ENCODE measurements at regions not wholly inside any gene's neighbourhood (a gene's known extent, or its start where the extent isn't known, plus 50 kb on each side); places are given as distances from the start of the nearest gene placed in this dataset.
A peak's percentile ranks its signal among the peaks of the same experiment; 100 is the strongest.
"Not testable (repeated sequence)": the region's sequence is repeated elsewhere in the genome, so short reads cannot be mapped to it uniquely, and the experiment has no call there.

- no peak for DNase-seq (ENCODE audit: low read depth)
Measured at GRCh38 chr10:30560326-30560725, 69.2 kb downstream of the LYZL2 start.

DNA sequence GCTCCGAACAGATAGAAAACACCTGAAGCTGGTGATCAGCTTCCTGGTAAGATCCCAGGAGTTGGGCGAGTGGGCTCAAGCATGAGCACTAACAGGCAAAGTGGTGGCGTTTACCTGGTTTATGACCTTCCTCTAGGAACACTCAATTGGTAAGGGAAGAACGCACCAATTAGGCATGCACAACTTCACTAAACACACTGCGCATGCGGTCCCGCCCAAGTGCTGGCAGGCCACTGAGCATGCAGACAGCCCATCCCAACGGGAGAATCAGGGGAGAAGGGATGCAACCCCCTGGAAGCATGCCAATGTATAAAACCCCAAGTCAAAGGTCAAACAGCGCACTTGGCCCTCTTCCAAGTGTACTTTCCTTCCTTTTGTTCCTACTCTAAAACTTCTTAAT is 70.4 kb downstream of the LYZL2 start:
- DNase-seq (ENCODE audit: low read depth): no peak

DNA sequence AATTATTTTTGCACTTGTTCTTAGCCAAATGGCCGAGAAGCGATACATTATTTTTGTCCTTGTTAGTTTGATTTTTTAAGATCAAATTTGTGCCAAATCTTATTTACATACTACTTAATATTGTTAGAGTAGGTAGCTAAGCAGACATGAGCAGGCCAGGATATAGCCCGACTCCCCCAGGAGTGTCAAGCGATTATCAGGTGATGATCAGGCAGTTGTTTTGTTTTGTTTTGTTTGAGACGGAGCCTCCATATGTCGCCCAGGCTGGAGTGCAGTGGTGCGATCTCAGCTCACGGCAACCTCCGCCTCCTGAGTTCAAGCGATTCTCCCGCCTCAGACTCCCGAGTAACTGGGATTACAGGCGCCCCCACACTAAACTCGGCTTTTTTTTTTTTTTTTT is 71.1 kb downstream of the LYZL2 start:
- DNase-seq (ENCODE audit: low read depth): no peak

DNA sequence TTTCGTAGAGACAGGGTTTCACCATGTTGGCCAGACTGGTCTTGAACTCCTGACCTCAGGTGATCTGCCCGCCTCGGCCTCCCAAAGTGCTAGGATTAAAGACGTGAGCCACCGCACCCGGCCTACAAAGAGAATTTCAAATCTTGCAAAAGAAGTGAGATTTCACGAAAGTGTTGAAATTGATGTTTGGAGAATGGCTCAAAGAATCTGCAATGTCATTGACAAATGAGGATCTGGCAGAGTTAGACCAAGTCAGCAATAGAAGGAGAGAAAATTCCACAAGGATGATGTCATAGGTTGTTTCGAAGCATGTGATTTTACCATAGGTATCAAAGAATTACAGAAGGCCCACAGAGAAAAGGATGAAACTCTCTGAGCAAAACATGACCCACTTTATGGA is 71.7 kb downstream of the LYZL2 start:
- no peak for DNase-seq (ENCODE audit: low read depth)

DNA sequence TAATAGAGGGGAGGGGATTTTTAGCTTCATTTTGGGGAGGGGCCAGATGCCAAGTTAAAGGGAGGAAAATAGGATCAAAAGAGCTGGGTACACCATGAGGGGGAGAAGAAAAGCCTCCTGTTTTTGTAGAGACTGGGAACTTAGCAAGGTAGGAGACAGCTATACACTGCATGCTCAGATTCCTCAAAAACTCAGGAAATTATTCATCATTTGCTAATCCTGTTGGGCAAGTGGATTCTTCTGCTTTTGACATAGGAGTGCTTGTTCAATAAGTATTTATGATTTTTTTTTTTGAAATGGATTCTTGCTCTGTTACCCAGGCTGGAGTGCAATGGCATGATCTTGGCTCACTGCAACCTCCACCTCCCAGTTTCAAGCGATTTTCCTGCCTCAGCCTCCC is 73.4 kb downstream of the LYZL2 start:
- DNase-seq (ENCODE audit: low read depth): no peak

DNA sequence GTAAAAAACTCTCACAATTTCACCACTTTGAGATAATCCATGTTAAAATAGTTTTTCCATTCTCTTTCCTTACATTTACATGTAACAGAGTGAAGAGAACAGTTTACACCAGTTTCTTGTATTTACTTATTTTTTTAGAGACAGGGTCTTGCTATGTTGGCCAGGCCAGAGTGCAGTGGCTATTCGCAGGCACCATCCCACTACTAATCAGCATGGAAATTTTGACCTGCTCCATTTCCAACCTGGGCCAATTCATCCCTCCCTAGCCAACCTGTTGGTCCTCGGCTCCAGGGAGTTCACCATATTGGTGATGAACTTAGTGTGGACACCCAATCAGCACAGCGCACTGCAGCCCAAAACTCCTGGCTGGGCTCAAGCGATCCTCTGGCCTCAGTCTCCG is 74.1 kb downstream of the LYZL2 start:
- DNase-seq (ENCODE audit: low read depth): no peak

- DNase-seq (ENCODE audit: low read depth): no peak
Measured at GRCh38 chr10:30554440-30554825, 75.1 kb downstream of the LYZL2 start.

GRCh38 chr10:30553626-30554439 is 75.7 kb downstream of the LYZL2 start:
- DNase-seq (ENCODE audit: low read depth): no peak

- no peak for DNase-seq (ENCODE audit: low read depth)
Measured at GRCh38 chr10:30553018-30553625, 76.4 kb downstream of the LYZL2 start.

GRCh38 chr10:30550967-30551815 is 78.4 kb downstream of the LYZL2 start:
- DNase-seq (ENCODE audit: low read depth): no peak

DNA sequence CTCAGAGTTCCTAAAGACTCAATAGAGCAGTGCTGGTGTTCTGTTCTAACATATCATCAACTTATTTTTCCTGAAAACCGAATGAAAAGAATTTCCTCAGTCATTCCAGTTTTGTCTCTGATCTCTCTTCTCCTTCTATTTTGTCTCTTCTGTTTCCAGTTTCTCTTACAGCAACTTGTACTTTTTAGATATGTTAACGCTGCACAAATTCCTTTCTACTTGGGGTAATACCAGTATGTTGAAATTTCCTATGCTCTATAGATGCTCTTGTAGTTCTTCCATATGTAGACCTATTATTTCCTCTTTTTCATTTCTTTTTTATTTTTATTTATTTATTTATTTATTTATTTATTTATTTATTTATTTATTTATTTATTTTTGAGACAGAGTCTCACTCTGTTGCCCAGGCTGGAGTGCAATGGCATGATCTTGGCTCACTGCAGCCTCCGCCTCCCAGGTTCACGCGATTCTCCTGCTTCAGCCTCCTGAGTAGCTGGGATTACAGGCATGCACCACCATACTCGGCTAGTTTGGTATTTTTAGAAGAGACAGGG is 80.3 kb downstream of the LYZL2 start:
- not testable (repeated sequence) for DNase-seq (ENCODE audit: low read depth)

DNA sequence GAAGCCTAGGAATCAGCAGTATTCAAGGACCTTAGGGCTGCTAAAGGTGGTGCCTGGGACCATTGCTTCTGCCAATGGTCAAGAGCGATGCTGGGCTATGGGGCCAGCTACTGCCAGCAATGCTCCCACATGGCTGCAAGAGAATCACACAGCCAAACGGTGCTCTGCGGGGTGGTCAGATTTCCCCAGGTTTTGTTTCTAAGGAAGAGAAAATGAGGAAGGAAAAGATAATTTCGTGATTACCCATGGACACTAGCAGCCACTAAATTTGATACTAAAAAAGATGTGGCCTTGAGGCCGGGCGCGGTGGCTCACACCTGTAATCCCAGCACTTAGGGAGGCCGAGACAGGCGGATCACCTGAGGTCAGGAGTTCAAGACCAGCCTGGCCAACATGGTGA is 83.0 kb downstream of the LYZL2 start:
- DNase-seq (ENCODE audit: low read depth): no peak

DNA sequence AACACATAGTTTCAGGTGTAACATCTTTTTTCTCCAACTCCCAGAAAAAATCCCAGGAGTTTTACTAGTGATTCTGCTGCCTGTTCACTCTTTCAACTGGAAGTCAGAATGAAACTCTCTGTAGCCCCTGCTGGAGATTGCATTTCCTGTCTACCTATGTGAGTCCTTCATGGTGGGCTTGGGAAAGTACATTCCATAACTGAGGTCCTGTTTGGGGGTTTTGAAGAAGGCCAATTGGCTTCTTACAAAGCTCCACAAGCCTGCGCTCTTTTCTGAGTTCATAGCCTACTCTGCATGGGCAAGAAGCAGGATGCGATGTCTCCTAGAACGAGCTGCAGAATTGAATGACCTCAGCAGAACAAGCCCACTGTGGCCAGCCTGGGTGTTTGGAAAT is 86.7 kb downstream of the LYZL2 start:
- DNase-seq (ENCODE audit: low read depth): no peak

DNA sequence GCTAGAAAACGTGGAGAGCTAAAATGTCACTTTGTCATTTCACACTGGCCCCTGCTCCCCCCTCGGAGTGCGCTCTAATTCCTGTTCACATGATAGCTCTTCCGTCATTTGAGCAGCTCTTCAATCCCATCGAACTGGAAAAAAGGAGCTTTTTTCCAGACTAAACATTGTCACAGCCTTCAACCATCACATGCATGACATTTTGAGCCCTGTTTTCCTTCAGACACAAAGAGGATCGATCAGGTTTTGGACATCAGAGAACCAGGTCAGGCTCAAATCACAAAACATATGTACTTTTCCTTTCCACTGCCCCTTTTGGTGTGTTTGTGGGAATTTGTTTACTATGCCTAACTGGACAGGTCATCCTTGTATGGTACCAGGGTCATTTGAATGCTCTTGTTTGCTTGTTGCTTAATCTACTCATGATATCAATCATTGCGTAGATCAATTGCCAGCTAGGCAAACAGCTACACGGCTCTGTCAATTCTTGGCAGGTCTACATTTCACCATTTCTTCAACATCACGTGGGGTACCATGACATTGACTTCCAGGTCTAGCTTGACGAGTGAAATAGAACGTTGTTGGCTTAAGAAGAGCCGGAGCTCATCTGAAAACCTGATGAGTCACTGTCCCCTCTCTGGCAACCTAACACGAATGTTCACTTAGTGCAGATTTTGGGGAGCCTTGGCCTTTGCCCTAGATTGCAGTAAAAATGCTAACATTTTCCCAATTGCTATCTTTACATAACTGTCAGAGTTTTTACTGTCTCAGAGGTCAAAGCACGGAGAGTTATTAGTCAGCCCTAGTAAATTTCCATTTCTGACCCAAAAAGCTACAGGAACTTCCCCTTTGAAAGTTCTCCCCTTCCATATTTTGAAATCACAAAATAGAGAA is 87.3 kb downstream of the LYZL2 start:
- DNase-seq (ENCODE audit: low read depth): no peak

DNA sequence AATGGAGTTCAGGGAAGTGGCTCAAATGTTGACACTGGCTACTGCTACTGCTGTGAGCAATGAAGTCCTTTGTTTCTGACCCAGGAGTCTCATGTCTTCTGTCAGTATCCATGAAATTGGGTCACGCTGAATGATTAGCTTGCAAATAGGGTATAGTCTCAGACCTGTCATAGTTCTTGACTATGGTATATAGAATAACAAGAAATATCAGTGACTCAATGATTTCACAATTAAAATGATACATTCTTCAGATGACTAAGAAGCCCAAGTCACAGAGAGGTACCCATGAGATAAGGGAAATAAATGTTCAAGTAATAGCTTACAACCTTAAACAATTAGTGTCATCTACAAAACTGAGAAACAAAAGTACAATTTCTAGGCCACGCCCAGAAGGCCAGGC is 89.3 kb downstream of the LYZL2 start:
- DNase-seq (ENCODE audit: low read depth): no peak

DNA sequence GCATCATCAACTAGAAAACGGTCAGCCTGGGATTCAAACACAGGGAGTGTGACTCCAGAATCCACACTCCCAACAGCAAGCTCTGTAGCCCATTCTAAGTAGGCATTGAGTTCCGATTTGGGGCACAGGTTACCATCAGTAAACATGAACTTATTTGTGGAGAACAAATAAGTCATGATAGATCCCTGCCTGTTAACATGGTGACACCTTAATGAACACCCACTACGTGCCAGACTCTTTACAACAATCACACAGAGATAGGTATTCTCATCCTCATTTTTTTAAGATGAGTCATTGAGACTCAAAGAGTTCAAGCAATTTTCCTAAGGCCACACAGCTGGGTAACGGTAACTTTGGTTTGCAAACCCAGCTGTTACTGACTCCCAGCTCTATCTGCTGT is 91.5 kb downstream of the LYZL2 start:
- no peak for DNase-seq (ENCODE audit: low read depth)

DNA sequence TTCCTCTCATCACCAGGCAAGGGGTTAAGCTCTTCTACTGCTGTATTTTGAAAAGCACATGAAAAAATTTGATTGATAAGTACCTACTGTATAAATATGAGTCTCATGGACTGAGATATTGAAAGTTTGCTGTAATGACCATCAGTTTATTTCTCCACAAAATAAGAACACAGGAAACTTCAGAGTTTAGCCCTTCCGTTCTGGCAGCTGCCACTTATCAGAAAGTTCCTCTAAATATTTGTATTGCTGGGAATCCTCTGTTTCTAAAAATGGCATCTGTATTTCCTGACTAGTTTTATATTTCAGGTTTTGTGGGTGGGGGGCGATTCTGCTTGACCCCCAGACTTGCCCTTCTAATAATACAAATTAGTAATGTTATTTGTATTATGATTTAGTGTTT is 92.0 kb downstream of the LYZL2 start:
- DNase-seq (ENCODE audit: low read depth): no peak

DNA sequence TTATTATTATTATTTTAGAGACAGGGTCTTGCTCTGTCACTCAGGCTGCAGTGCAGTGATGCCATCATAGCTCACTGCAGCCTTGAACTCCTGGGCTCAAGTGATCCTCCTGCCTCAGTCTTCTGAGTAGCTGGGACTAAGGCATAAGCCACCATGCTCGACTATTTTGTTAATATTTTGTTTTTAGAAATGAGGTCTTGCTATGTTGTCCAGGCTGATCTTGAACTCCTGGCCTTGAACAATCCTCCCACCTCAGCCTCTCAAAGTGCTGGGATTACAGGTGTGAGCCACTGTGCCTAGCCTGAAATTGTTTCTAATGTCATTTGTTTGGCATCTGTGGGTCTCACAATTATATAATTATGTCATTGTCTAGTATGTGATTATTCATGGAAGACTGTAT is 92.4 kb downstream of the LYZL2 start:
- not testable (repeated sequence) for DNase-seq (ENCODE audit: low read depth)

DNA sequence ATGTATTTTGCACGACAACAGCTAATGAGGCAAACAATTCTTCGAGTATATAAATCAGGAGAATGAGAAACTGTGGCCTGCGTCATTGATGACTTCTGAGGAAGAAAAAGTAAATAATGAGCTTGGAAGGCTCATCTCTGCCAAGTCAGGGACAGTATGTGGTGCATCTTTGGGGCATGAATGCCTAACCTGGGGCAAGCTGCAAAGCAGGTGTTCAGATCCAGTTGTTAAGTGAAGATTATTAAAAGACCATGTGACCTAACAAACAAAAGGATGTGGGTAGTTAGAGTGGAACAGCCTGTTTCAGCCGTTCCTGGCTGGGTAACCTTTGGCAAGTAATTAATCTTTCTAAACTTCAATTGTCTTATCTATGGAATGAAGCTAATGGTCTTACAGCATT is 93.0 kb downstream of the LYZL2 start:
- no peak for DNase-seq (ENCODE audit: low read depth)

GRCh38 chr10:30535677-30536076 is 93.9 kb downstream of the LYZL2 start:
- DNase-seq (ENCODE audit: low read depth): no peak

- peak; percentile 47 for DNase-seq (ENCODE audit: low read depth)
Measured at GRCh38 chr10:30534465-30535144, 94.9 kb downstream of the LYZL2 start.

Measured in activated T-cell treated with anti-CD3 and anti-CD28 coated beads for 48 hours (primary cell).